OCI-LY3 (cell line): ENCODE measurements at regions not wholly inside any gene's neighbourhood (a gene's known extent, or its start where the extent isn't known, plus 50 kb on each side); places are given as distances from the start of the nearest gene placed in this dataset.

Experiments
- H2AFZ ChIP-seq: fragments of 200-600, 300-600 bp; shearing (Covaris generic); 2 replicates; pipeline ENCODE4 v1.6.0; 2014; ENCODE audit warnings: antibody characterized with exemption, low read depth, low read length
- H3K27ac ChIP-seq: fragments of 200-600, 300-600 bp; sonication (generic); 2 replicates; pipeline ENCODE4 v1.5.1; 2014; ENCODE audit warnings: mild to moderate bottlenecking, low read length, moderate library complexity, mixed read lengths
- H3K27me3 ChIP-seq: fragments of 200-600, 300-600 bp; sonication (generic); 2 replicates; pipeline ENCODE4 v1.6.1; 2014; ENCODE audit warnings: low read depth, low read length, mixed read lengths
- H3K36me3 ChIP-seq: fragments of 200-600, 300-600 bp; sonication (generic); replicated peaks from 2 replicates; pipeline ENCODE3; 2014; ENCODE audit warnings: low read depth, low read length, mixed read lengths
- H3K4me1 ChIP-seq: fragments of 300-600, 200-600 bp; sonication (generic); 2 replicates; pipeline ENCODE4 v1.6.1; 2014; ENCODE audit warnings: low read length, mixed read lengths
- H3K4me2 ChIP-seq: fragments of 200-600, 300-600 bp; sonication (generic); 2 replicates; pipeline ENCODE4 v1.6.1; 2014; ENCODE audit warnings: low read length, mixed read lengths
- H3K4me3 ChIP-seq: fragments of 300-600, 200-600 bp; sonication (generic); 2 replicates; pipeline ENCODE4 v1.5.1; 2014; ENCODE audit warnings: antibody characterized with exemption, mild to moderate bottlenecking, low read length, moderate library complexity
- H3K79me2 ChIP-seq: fragments of 300-600, 200-600 bp; shearing (Covaris generic); 2 replicates; pipeline ENCODE4 v1.6.1; 2014; ENCODE audit warnings: mild to moderate bottlenecking, low read length, mixed read lengths
- H3K9ac ChIP-seq: fragments of 300-600, 200-600 bp; shearing (Covaris generic); 2 replicates; pipeline ENCODE4 v1.6.0; 2014; ENCODE audit warnings: mild to moderate bottlenecking, low read length, moderate library complexity
- H3K9me3 ChIP-seq: fragments of 200-600, 300-600 bp; shearing (Covaris generic); 2 replicates; pipeline ENCODE4 v1.6.1; 2014; ENCODE audit warnings: low read length, mixed read lengths; ENCODE audit not compliant: insufficient read depth
- H4K20me1 ChIP-seq: fragments of 200-600, 300-600 bp; sonication (generic); 2 replicates; pipeline ENCODE4 v1.6.1; 2016; ENCODE audit warnings: low read length, mixed read lengths; ENCODE audit not compliant: insufficient read depth
- CTCF ChIP-seq: fragments of 200-600, 300-600 bp; sonication (generic); IDR thresholded peaks from 2 replicates; pipeline ENCODE4 v1.5.1; 2014; ENCODE audit warnings: antibody characterized with exemption, low read length, low read depth
- EZH2phosphoT487 ChIP-seq: fragments of 200-600 bp; shearing (Covaris generic); IDR thresholded peaks from 2 replicates; pipeline ENCODE4 v1.6.1; 2018; ENCODE audit warnings: antibody characterized with exemption, mixed run types, low read depth

DNA sequence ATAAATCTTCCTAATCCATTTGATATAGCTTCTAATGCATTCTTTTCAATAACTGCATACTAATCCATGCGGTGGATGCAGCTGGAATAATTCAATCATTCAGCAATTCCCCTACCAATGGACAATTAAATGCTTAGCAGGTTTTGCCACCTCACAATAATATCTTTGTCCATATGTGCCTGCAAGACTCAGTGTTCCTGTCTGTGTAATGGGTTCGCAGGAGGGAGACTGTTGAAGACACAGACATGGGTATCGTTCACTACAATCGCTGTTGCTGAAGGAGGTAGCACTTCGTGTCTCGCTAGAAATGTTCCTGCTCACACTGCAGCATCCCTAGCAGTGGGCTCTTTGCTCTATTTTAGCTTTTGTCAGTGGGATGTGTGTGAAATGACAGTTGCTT, 214.4 kb downstream of the MED10 start:
- H3K4me1 ChIP-seq = no peaks in the 10 kb centered on the region
- no peaks in the 10 kb centered on the region for H3K79me2 ChIP-seq
- H3K9me3 ChIP-seq = no peaks in the 10 kb centered on the region
- no peak overlapping the region for H3K4me3 ChIP-seq
- H3K36me3 ChIP-seq = no peaks in the 10 kb centered on the region
- no peak overlapping the region for H3K9ac ChIP-seq
- no peaks in the 10 kb centered on the region for H3K27me3 ChIP-seq
- no peak for TF ChIP-seq EZH2phosphoT487
- TF ChIP-seq CTCF = no peak
- no peak overlapping the region for H2AFZ ChIP-seq
- H4K20me1 ChIP-seq = no peaks in the 10 kb centered on the region
- H3K4me2 ChIP-seq = no peak overlapping the region
- no peak overlapping the region for H3K27ac ChIP-seq

GRCh38 chr5:6162175-6162574, 216.2 kb downstream of the MED10 start:
- no peak overlapping the region for H2AFZ ChIP-seq

DNA sequence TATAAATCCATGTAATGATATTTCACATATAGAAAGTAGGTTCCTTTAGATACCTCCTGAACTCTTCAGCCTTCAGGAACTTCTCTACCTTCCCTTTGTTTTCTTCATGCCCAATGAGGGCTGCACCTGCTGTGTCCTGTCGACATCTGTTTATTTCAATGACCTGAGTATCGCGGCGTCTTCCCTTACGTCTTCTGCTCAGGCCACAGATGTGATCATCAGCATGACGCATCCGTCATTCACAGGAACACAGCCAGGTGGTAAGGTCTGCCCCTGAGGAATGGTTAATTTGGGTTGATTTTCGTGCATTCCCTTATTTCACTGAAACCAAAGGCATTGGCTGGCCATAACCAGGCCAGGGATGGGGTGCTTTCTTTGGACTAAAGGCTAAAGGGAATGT, 217.1 kb downstream of the MED10 start:
- H3K27me3 ChIP-seq = no peaks in the 10 kb centered on the region
- no peaks in the 10 kb centered on the region for H4K20me1 ChIP-seq
- no peaks in the 10 kb centered on the region for H3K4me1 ChIP-seq
- H3K36me3 ChIP-seq = no peaks in the 10 kb centered on the region
- no peak overlapping the region for H2AFZ ChIP-seq
- no peak overlapping the region for H3K4me2 ChIP-seq
- TF ChIP-seq EZH2phosphoT487 = no peak
- no peak for TF ChIP-seq CTCF
- H3K27ac ChIP-seq = no peak overlapping the region
- H3K9me3 ChIP-seq = no peaks in the 10 kb centered on the region
- H3K79me2 ChIP-seq = no peaks in the 10 kb centered on the region
- no peak overlapping the region for H3K9ac ChIP-seq
- no peak overlapping the region for H3K4me3 ChIP-seq

More at GRCh38 chr5:6162175-6162574, 216.2 kb downstream of the MED10 start:
- Histone ChIP-seq H4K20me1 (no peaks in the 10 kb centered on the region), H3K27me3 (no peaks in the 10 kb centered on the region), H3K9ac (no peak overlapping the region), H3K27ac (no peak overlapping the region), H3K4me2 (no peak overlapping the region), H3K79me2 (no peaks in the 10 kb centered on the region), H3K4me1 (no peaks in the 10 kb centered on the region), H3K9me3 (no peaks in the 10 kb centered on the region), H3K4me3 (no peak overlapping the region), H3K36me3 (no peaks in the 10 kb centered on the region)
- no peak for TF ChIP-seq EZH2phosphoT487
- TF ChIP-seq CTCF = no peak

DNA sequence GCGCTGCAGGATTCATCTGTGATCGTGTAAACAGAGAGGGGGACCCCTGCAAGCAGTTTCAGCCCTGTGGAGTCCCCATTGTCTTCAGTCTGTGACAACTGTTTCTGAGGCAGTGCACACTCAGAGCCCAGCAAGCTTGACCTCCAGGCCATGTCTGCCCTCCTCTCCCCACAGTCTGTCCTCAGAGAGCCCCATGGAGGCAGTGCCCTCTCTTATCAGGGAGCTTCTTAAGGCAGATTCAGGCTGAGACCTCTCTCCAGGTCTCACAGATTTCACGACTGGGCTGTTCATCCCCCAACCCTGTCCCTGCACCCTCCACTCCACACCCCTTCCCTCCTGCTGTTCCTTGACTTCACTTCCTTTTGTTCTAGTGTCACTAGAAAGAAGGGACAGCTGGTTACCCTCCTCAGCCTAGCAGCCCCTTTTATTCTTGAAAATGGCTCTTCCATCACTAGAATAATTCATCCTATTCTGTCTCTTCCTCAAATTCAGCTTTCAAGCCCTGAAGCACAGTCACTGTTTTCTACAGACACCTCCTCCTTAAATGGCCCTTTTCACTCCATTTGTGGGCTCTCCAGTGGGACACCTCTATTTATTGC, 218.4 kb downstream of the MED10 start:
- Histone ChIP-seq H3K4me2 (no peak overlapping the region), H3K27ac (no peak overlapping the region), H3K9ac (no peak overlapping the region), H3K79me2 (no peaks in the 10 kb centered on the region), H3K9me3 (no peaks in the 10 kb centered on the region), H3K4me3 (no peak overlapping the region), H3K4me1 (no peaks in the 10 kb centered on the region), H3K36me3 (no peaks in the 10 kb centered on the region), H3K27me3 (no peaks in the 10 kb centered on the region), H2AFZ (no peak overlapping the region), H4K20me1 (no peaks in the 10 kb centered on the region)
- no peak for TF ChIP-seq CTCF
- no peak for TF ChIP-seq EZH2phosphoT487
